GM12891 (cell line): ENCODE measurements at regions not wholly inside any gene's neighbourhood (a gene's known extent, or its start where the extent isn't known, plus 50 kb on each side); places are given as distances from the start of the nearest gene placed in this dataset.

Experiments used
- DNase-seq: peaks from one replicate; pipeline ENCODE4 v3.0.0; 2011; ENCODE audit warnings: low spot score; ENCODE audit not compliant: insufficient read length
- FAIRE-seq: peaks from 2 replicates; lab custom pipeline; 2011; peaks lifted over from hg19 to GRCh38; lab: Jason Lieb, UNC
- PAX5 ChIP-seq: IDR thresholded peaks from 2 replicates; pipeline ENCODE4 v1.6.1; 2011; ENCODE audit warnings: low read length, moderate library complexity, mild to moderate bottlenecking; ENCODE audit not compliant: insufficient read depth, severe bottlenecking
- POLR2A ChIP-seq: IDR thresholded peaks from 2 replicates; pipeline ENCODE4 v1.6.1; 2011; ENCODE audit warnings: low read depth, low read length, control low read depth
- POLR2AphosphoS5 ChIP-seq: IDR thresholded peaks from 2 replicates; pipeline ENCODE4 v1.6.1; 2011; ENCODE audit warnings: low read depth, low read length, control low read depth
- POU2F2 ChIP-seq: IDR thresholded peaks from 2 replicates; pipeline ENCODE4 v1.6.1; 2011; ENCODE audit warnings: low read depth, mild to moderate bottlenecking, control low read depth, low read length, moderate library complexity
- SPI1 ChIP-seq: IDR thresholded peaks from 2 replicates; pipeline ENCODE4 v1.6.1; 2011; ENCODE audit warnings: low read depth, low read length, control low read depth
- TAF1 ChIP-seq: IDR thresholded peaks from 2 replicates; pipeline ENCODE4 v1.6.1; 2011; ENCODE audit warnings: low read depth, low read length, control low read depth

DNA sequence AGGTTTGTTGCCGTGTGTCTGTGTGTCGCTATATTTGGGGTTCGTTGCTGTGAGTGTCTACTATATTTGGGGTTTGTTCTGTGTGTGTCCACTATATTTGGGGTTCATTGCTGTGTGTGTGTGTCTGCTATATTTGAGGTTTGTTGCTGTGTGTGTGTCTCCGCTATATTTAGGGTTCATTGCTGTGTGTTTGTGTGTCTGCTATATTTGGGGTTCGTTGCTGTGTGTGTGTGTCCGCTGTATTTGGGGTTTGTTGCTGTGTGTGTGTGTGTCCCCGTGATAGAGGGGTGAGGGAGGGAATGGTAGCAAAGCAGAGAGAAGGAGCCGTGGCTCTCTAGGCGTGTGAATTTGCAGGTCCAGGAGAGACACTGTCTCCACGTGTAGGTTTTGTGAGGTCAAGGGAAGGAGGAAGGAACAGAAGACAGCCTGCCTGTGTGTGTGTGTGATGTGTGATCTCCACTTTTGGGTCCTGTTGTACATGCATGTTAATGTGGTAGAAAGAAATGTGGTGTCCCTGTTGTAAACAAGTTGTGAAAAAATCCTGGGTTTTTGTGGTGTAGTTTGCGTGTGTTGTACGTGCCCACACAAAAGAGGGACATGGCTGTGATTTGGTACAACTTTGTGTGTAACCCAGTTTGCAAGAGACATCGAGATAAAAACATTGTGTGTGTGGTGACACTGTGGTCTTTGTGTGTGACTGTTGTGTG, 56.3 kb upstream of the ECE1 start:
- TF ChIP-seq SPI1: no peak
- TF ChIP-seq POLR2AphosphoS5: no peak
- TF ChIP-seq POU2F2: no peak
- no peak for TF ChIP-seq PAX5
- no peak for TF ChIP-seq POLR2A
- no peak for TF ChIP-seq TAF1
- FAIRE-seq (peak; percentile 70), DNase-seq (no peak)

DNA sequence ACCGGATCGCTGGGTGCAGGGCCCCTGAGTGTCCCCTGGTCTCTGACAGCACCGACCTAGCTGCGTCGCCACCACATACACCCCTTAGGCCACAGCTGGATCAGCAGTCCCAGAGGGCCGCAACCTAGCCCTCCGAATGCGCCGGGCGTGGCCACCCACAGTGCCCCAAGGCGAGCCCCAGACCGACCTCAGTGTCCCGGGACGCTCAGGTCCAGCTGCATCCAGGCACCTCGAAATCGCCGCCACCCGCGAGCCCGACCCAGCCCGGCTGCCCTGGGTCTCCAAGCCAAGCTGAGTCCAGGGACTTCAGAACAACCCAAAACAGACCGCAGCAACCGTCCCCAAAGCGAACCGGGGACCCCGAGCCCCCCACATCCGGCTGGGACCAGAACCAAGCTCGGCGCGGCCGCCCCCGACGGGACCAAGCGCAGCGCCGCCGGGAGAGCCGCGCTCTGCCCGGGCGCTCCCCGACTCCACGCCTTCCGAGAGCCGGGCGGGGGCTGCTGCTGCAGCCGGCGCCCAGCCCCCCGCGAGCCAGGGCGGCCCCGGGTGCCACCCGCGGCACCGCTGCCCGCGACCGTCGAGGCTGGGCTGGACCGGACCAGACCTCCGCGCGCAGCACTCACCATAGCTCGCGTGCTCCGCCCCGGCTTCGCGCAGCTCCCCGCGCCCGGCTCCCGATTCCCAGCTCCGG, 54.6 kb upstream of the ECE1 start:
- TF ChIP-seq POU2F2 (no peak), SPI1 (no peak), PAX5 (no peak), POLR2A (no peak)
- peak; percentile 16 for FAIRE-seq

DNA sequence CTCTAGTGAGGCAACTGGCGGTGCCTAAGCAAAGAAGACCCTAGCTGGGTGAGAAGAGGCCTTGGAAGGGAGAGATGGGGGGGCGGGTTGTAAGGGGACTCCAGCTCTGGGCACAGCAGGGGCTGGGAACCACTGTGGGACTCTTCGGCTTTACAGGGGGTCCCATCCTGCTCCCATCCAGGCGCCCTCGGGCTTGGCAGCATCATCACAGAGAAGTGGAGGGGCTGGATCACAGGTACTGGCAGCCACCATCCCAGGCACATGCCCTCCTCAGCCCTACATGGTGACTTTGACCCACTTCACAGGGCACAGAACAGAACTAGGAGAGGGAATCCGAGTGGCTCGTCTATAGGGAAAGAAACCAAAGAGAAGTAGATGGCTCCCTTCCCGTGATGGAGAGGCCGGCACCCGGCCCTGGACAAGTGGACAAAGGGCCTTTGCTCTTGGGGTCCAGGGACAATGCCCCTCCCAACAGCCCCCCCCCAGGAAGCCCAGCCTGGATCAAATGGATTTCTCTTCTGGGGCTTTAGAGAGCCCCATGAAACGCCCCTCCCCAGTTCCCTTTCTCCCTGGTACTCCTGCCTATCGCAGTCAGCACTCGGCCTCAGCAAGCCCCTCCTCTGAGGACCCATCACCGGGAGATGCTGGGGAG, 54.0 kb upstream of the ECE1 start:
- DNase-seq (no peak), FAIRE-seq (no peak)
- TF ChIP-seq TAF1: no peak
- TF ChIP-seq POU2F2: no peak
- no peak for TF ChIP-seq POLR2A
- no peak for TF ChIP-seq SPI1
- no peak for TF ChIP-seq PAX5
- no peak for TF ChIP-seq POLR2AphosphoS5

More for the DNA sequence above, 54.6 kb upstream of the ECE1 start:
- DNase-seq: peak; percentile 40

DNA sequence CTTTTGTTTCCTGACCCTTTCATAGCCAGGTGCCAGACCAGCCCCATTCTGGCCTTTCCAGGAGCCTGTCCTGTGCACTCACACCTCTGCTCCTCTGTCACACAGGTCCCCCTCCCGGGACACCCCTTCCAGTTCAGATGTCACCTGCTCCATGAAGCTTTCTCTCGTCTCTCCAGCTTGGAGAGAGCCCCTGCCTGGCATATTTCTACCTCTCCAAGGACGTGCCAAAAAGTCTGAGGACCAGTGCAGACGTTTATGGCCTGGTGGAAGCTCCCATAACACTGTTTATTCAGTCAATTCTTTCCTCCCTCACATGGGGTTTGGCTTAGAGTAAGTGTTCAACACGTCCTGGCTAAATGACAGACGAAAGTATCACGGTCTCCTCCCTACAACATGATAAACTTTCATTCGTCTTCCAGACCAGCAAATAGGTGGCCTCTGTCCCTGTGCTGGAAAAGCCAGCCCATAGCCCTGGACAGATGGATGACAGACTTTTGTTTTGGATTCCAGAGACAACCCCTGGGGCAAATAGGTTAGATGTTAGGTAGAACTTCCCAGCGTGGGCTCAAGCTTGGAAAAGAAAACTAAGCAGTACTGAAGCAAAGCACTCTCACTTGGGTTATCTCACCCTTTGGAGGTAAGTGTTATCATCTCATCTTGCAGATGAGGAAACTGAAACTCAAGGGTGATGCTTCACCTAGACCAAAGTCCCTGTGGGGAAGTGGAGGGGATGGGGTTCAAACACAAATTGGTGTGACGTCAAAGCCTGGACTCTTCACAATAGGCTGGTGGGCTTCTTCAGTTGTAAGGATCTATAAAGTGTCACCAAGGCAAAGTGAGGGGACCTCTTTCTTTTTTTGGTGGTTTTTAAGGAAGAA, 52.9 kb upstream of the ECE1 start:
- peak; percentile 26 for FAIRE-seq
- DNase-seq: no peak

DNA sequence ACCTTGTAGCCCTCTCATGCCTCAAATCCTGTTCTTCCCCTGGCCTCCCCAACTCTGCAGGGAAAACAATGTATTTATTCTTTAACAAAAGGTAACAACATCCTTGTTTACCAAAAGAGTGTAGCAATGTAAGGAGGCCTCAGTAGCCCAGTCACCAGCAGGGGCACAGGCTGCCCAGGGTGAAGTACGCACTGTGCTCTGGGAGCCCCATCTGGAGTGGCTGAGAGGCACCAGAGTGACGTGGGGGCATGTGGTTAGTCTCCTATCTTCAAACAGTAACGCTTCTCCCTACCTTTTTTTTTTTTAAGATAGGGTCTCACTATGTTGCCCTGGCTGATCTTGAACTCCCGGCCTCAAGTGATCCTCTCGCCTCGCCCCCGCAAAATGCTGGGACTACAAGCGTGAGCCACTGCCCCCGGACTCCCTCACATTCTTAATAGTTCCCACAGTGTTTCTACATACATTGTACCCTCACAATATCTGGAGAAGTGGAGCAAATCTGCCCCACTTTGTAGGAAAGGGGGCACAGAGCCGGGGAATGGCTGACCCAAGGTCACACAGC, 51.3 kb upstream of the ECE1 start:
- DNase-seq (no peak), FAIRE-seq (no peak)
- TF ChIP-seq TAF1: no peak
- TF ChIP-seq PAX5: no peak
- no peak for TF ChIP-seq POLR2AphosphoS5
- no peak for TF ChIP-seq SPI1
- no peak for TF ChIP-seq POU2F2
- no peak for TF ChIP-seq POLR2A

More for the DNA sequence above, 52.9 kb upstream of the ECE1 start:
- no peak for TF ChIP-seq POLR2A
- TF ChIP-seq SPI1: peak; percentile 76

DNA sequence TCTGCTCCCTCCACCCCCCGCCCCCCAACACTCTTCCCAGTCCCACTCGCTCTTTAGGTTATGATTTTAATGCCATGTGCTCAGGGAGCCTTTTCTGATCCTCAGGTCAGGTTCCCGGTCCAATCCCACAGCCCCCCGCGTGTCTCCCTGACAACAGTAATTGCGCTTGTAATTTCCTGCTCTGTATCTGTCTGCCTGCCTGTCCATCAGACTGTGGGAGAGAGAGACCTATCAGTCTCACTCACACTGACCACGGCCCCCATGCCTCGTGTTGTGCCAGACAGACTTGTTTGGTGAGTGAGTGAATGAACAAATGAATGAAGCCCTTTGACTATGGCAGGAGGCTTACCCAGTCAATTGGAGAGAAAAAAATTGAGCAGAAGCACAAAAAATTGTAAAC, 50.8 kb upstream of the ECE1 start:
- TF ChIP-seq POLR2A (no peak), POLR2AphosphoS5 (no peak), TAF1 (no peak), POU2F2 (no peak), SPI1 (no peak), PAX5 (no peak)
- FAIRE-seq: no peak
- no peak for DNase-seq

DNA sequence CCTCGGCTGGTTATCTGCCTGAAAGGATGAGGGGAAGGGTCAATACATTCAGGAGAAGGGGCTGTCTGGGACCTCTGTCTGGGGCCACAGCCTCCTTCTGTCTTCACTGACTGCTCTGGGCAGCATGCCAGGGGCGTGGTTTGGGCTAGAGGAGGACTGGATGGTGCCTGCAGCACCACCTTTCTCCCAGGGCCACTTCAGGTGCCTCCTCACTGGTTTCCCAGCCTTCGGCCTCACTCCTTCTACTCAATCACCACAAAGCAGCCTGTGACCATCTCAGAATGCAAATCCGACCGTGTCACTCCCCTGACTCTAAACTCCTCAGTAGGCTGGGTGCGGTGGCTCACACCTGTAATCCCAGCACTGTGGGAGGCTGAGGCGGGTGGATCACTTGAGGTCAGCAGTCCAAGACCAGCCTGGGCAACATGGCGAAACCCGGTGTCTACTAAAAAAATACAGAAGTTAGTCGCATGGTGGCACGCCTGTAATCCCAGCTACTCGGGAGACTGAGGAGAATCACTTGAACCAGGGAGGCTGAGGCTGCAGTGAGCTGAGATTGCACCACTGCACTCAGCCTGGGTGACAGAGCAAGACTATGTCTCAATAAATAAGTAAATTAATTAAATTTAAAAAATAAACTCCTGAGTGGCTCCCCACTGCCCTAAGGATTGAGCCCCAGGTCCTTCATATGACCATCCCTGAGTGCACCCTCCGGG, 50.1 kb upstream of the ECE1 start:
- no peak for DNase-seq
- FAIRE-seq: no peak
- TF ChIP-seq POU2F2 (no peak), POLR2A (no peak)
